Bronchial epithelial cell (primary cell): ENCODE measurements at regions not wholly inside any gene's neighbourhood (a gene's known extent, or its start where the extent isn't known, plus 50 kb on each side); places are given as distances from the start of the nearest gene placed in this dataset.

Source experiments
- DNase-seq: peaks from one replicate; pipeline ENCODE4 v3.0.0-alpha.2; 2010; ENCODE audit warnings: low read depth
- FAIRE-seq: peaks from 2 replicates; lab custom pipeline; 2011; peaks lifted over from hg19 to GRCh38; lab: Jason Lieb, UNC
- H3K27me3 ChIP-seq: 2 replicates; pipeline ENCODE4 v1.5.1; 2011; ENCODE audit warnings: low read length; ENCODE audit not compliant: control insufficient read depth, insufficient read depth
- H3K36me3 ChIP-seq: 2 replicates; pipeline ENCODE4 v1.5.1; 2011; ENCODE audit warnings: low read length; ENCODE audit not compliant: control insufficient read depth, insufficient read depth
- H3K4me3 ChIP-seq: 2 replicates; pipeline ENCODE4 v1.5.1; 2011; ENCODE audit warnings: mild to moderate bottlenecking, low read depth, low read length, control low read depth
- TF ChIP-seq, protein P1 (sequence below): IDR thresholded peaks from 2 replicates; pipeline ENCODE4 v1.5.1; 2011; ENCODE audit warnings: mild to moderate bottlenecking, moderate library complexity, low read length, control low read depth, inconsistent platforms; ENCODE audit not compliant: insufficient read depth, severe bottlenecking

DNA sequence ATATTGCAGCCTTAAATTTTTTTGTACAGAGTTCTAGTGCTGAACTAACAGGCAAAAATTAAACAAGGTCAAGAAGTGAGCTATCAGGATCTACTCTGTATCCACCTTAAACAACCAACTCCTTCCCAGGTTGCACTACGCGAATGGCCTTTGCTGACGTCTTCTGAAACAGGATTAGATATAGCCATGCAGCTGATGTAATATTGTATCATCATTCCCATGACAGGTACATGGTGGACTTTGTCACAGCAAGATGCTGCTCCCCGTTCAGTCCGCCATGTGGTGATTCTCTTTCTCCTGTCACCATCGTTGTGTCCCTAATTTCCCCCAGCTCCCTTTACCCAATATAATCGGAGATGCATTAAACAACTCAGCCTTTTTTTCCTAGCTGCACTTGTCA, 328.9 kb downstream of the DEPDC1B start:
- H3K4me3 ChIP-seq = no peak overlapping the region
- H3K36me3 ChIP-seq = no peaks in the 10 kb centered on the region
- no peaks in the 10 kb centered on the region for H3K27me3 ChIP-seq
- DNase-seq (no peak), FAIRE-seq (no peak)
- TF ChIP-seq, protein P1, sequence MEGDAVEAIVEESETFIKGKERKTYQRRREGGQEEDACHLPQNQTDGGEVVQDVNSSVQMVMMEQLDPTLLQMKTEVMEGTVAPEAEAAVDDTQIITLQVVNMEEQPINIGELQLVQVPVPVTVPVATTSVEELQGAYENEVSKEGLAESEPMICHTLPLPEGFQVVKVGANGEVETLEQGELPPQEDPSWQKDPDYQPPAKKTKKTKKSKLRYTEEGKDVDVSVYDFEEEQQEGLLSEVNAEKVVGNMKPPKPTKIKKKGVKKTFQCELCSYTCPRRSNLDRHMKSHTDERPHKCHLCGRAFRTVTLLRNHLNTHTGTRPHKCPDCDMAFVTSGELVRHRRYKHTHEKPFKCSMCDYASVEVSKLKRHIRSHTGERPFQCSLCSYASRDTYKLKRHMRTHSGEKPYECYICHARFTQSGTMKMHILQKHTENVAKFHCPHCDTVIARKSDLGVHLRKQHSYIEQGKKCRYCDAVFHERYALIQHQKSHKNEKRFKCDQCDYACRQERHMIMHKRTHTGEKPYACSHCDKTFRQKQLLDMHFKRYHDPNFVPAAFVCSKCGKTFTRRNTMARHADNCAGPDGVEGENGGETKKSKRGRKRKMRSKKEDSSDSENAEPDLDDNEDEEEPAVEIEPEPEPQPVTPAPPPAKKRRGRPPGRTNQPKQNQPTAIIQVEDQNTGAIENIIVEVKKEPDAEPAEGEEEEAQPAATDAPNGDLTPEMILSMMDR = no peak

DNA sequence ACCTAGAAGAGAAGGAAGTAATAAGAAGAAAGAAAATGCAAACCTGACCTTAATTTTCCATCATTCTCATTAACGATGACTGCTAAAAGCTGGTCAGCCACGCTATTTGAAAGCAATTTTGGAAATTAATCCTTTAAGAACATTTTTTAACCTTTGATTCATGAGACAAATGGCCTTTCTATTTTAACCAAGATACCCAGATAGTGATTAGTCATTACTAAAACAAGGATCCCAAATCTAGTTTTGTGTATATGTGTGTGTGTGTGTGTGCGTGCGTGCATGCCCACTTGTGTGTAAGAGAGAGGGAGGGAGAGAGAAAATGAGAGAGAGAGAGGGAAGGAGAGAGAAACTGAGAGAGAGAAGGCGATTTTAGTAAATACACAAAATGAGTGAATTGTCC, 329.5 kb downstream of the DEPDC1B start:
- Histone ChIP-seq H3K36me3 (no peaks in the 10 kb centered on the region), H3K4me3 (no peak overlapping the region), H3K27me3 (no peaks in the 10 kb centered on the region)
- FAIRE-seq (no peak), DNase-seq (no peak)
- TF ChIP-seq, protein P1 = no peak

DNA sequence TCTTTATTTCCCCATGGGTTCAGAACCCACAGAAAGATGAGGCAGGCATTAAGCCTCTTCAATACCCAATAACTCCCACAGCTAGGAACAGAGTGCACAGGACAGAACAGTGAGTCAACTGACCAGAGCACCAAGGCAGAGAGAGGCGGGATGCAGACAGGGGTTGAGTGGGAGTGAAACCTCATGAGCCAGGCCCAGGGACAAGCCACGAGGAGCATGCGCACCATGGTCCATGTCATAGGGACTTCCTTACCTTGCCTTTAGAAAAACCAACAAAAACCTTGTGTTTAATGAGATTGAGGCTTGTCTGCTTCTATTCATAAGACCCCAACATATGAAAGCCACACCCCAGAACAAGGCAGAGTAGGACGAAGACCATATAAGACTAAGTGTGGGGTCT, 330.6 kb downstream of the DEPDC1B start:
- Histone ChIP-seq H3K36me3 (no peaks in the 10 kb centered on the region), H3K27me3 (no peaks in the 10 kb centered on the region), H3K4me3 (no peak overlapping the region)
- no peak for FAIRE-seq
- TF ChIP-seq, protein P1 = no peak
- no peak for DNase-seq

DNA sequence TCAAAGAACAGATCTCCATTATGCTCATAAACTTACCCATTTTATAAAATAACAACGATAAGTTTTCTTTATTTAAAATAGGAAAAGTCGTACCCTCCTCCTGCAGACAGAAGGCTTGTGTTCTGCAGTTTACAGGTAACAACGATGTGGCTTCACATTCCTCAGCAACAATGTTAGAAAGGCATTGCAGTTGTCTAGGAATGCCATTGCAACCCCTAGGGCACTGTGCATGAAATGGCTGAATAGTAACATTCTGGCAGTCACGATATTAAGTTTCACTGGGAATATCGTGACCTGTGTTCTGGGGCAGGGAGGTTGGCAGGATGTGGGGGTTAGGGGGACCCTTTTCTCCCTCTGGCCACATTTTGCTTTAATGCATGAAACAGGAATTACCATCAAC, 331.9 kb downstream of the DEPDC1B start:
- Histone ChIP-seq H3K36me3 (no peaks in the 10 kb centered on the region), H3K4me3 (no peak overlapping the region), H3K27me3 (no peaks in the 10 kb centered on the region)
- FAIRE-seq (no peak), DNase-seq (no peak)
- TF ChIP-seq, protein P1 = no peak

DNA sequence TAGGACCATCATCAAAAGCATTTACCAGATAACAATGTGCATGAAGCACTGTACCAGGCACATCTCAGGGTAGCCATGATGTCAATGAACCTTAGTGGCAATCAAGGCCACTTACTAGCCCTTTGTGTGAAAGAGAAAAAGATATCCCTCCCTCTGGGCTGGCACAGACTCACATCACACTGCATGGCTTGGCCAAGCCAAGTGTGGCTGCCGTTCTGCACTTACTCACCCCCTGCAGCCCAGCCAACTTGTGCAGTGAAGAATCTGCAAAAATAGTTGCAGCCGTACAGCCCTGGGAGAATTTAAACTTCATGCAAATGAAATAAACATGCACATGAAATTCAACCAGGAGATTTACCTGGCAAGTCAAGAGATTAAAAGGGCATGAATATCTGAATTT, 333.5 kb downstream of the DEPDC1B start:
- no peak for DNase-seq
- FAIRE-seq = no peak
- H3K36me3 ChIP-seq = no peaks in the 10 kb centered on the region
- no peak overlapping the region for H3K4me3 ChIP-seq
- no peaks in the 10 kb centered on the region for H3K27me3 ChIP-seq
- TF ChIP-seq, protein P1 = no peak

DNA sequence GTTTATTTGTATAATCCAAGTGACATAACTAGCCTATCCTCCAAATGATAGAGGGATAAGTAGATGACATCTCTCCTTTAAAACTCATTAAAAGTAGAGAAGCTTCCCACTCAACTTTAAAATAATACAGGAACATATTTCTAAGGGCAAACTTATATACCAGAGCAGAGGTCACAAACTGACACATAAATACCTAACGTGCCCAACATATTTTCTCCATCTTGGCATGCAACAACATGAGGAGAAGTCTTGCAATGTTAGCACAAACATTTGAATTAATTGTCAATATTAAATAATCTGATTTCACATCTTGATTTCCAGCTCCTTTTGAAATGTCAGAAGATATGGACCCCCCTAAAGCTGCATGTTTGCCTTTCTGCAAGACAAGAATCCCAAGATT, 335.0 kb downstream of the DEPDC1B start:
- no peaks in the 10 kb centered on the region for H3K36me3 ChIP-seq
- peak; percentile 25 for DNase-seq
- TF ChIP-seq, protein P1 = no peak
- H3K4me3 ChIP-seq = no peak overlapping the region
- no peak for FAIRE-seq
- H3K27me3 ChIP-seq = no peaks in the 10 kb centered on the region
